Loucy (cell line): ENCODE measurements at regions not wholly inside any gene's neighbourhood (a gene's known extent, or its start where the extent isn't known, plus 50 kb on each side); places are given as distances from the start of the nearest gene placed in this dataset.
A peak's percentile ranks its signal among the peaks of the same experiment; 100 is the strongest.

Experiments
- H2AFZ ChIP-seq: fragments of 200-600 bp; sonication (generic); 2 replicates; pipeline ENCODE4 v1.6.0; 2016; ENCODE audit warnings: antibody characterized with exemption, mild to moderate bottlenecking, low read length, moderate library complexity
- H3F3A ChIP-seq: fragments of 200-600 bp; 2 replicates; pipeline ENCODE4 v1.6.0; 2016; ENCODE audit warnings: antibody characterized with exemption, low read depth, mild to moderate bottlenecking
- H3K27me3 ChIP-seq: fragments of 200-600 bp; sonication (generic); 2 replicates; pipeline ENCODE4 v1.6.1; 2014; ENCODE audit warnings: low read length, mild to moderate bottlenecking; ENCODE audit not compliant: insufficient read depth, poor library complexity, severe bottlenecking
- H3K36me3 ChIP-seq: fragments of 200-600 bp; sonication (generic); 2 replicates; pipeline ENCODE4 v1.6.1; 2016; ENCODE audit warnings: low read length; ENCODE audit not compliant: insufficient read depth
- H3K4me1 ChIP-seq: fragments of 200-600 bp; sonication (generic); 2 replicates; pipeline ENCODE4 v1.5.1; 2014; ENCODE audit warnings: low read length, mild to moderate bottlenecking; ENCODE audit not compliant: insufficient read depth, poor library complexity, severe bottlenecking
- H3K4me2 ChIP-seq: fragments of 200-600 bp; sonication (generic); 2 replicates; pipeline ENCODE4 v1.6.0; 2014; ENCODE audit warnings: antibody characterized with exemption, low read length, low read depth, mild to moderate bottlenecking; ENCODE audit not compliant: poor library complexity, severe bottlenecking
- H3K4me3 ChIP-seq: fragments of 200-600 bp; sonication (generic); 2 replicates; pipeline ENCODE4 v1.5.1; 2014; ENCODE audit warnings: low read length, mild to moderate bottlenecking, mixed read lengths; ENCODE audit not compliant: poor library complexity, severe bottlenecking
- H3K79me2 ChIP-seq: fragments of 200-600 bp; sonication (generic); 2 replicates; pipeline ENCODE4 v1.6.1; 2014; ENCODE audit warnings: low read length; ENCODE audit not compliant: insufficient read depth
- H3K9ac ChIP-seq: fragments of 200-600 bp; sonication (generic); 2 replicates; pipeline ENCODE4 v1.6.0; 2014; ENCODE audit warnings: mild to moderate bottlenecking, low read depth, low read length, moderate library complexity; ENCODE audit not compliant: poor library complexity, severe bottlenecking
- H3K9me2 ChIP-seq: fragments of 200-600 bp; sonication (generic); replicated peaks from 2 replicates; pipeline ENCODE4 v1.6.1; 2016; ENCODE audit warnings: low read depth, low read length, mixed read lengths
- H3K9me3 ChIP-seq: fragments of 200-600 bp; sonication (generic); 2 replicates; pipeline ENCODE4 v1.6.1; 2014; ENCODE audit warnings: mild to moderate bottlenecking, antibody characterized with exemption, low read length, low read depth; ENCODE audit not compliant: insufficient read depth
- H4K20me1 ChIP-seq: fragments of 200-600 bp; sonication (generic); 2 replicates; pipeline ENCODE4 v1.6.0; 2014; ENCODE audit warnings: antibody characterized with exemption, low read length, mild to moderate bottlenecking; ENCODE audit not compliant: insufficient read depth, poor library complexity, severe bottlenecking
- CTCF ChIP-seq: fragments of 200-600 bp; sonication (generic); conservative IDR thresholded peaks from 2 replicates; pipeline ENCODE4 v1.5.1; 2014; ENCODE audit warnings: mild to moderate bottlenecking, antibody characterized with exemption, low read length
- EZH2phosphoT487 ChIP-seq: fragments of 200-600 bp; IDR thresholded peaks from 2 replicates; pipeline ENCODE4 v1.6.1; 2018; ENCODE audit warnings: antibody characterized with exemption, mild to moderate bottlenecking, moderate library complexity, borderline replicate concordance

GRCh38 chr19:30222428-30222873 is 149.7 kb upstream of the ZNF536 start:
- peaks cover 7% of the 10 kb centered on the region for H3K4me1 ChIP-seq
- H2AFZ ChIP-seq: no peak overlapping the region
- no peaks in the 10 kb centered on the region for H3F3A ChIP-seq
- no peaks in the 10 kb centered on the region for H3K36me3 ChIP-seq
- no peaks in the 10 kb centered on the region for H3K9me3 ChIP-seq
- H3K9ac ChIP-seq: no peak overlapping the region
- TF ChIP-seq CTCF (peak; percentile 46; the same call in 1 of the 2 replicates), EZH2phosphoT487 (no peak)
- H3K79me2 ChIP-seq: no peaks in the 10 kb centered on the region
- no peaks in the 10 kb centered on the region for H3K9me2 ChIP-seq
- no peak overlapping the region for H3K4me2 ChIP-seq
- H3K27me3 ChIP-seq: no peaks in the 10 kb centered on the region
- no peak overlapping the region for H3K4me3 ChIP-seq
- H4K20me1 ChIP-seq: no peaks in the 10 kb centered on the region

- Histone ChIP-seq H3K4me3 (no peak overlapping the region), H4K20me1 (no peaks in the 10 kb centered on the region), H2AFZ (no peak overlapping the region), H3K4me1 (peaks cover 7% of the 10 kb centered on the region), H3K9ac (no peak overlapping the region), H3K4me2 (no peak overlapping the region), H3K79me2 (no peaks in the 10 kb centered on the region), H3K9me3 (no peaks in the 10 kb centered on the region), H3K36me3 (no peaks in the 10 kb centered on the region), H3K9me2 (no peaks in the 10 kb centered on the region), H3K27me3 (no peaks in the 10 kb centered on the region), H3F3A (no peaks in the 10 kb centered on the region)
- TF ChIP-seq EZH2phosphoT487 (no peak), CTCF (no peak)
Observed at GRCh38 chr19:30222992-30223865, 149.0 kb upstream of the ZNF536 start.

- no peaks in the 10 kb centered on the region for H3K27me3 ChIP-seq
- H3K4me1 ChIP-seq: peaks cover 7% of the 10 kb centered on the region
- H3K79me2 ChIP-seq: no peaks in the 10 kb centered on the region
- H3F3A ChIP-seq: no peaks in the 10 kb centered on the region
- TF ChIP-seq EZH2phosphoT487 (no peak), CTCF (no peak)
- H3K9me2 ChIP-seq: no peaks in the 10 kb centered on the region
- no peak overlapping the region for H3K4me3 ChIP-seq
- no peaks in the 10 kb centered on the region for H4K20me1 ChIP-seq
- no peaks in the 10 kb centered on the region for H3K36me3 ChIP-seq
- H2AFZ ChIP-seq: no peak overlapping the region
- no peak overlapping the region for H3K9ac ChIP-seq
- no peaks in the 10 kb centered on the region for H3K9me3 ChIP-seq
- H3K4me2 ChIP-seq: no peak overlapping the region
Observed at GRCh38 chr19:30223866-30224688, 148.1 kb upstream of the ZNF536 start.
